ENCODE measurements at regions not wholly inside any gene's neighbourhood (a gene's known extent, or its start where the extent isn't known, plus 50 kb on each side); places are given as distances from the start of the nearest gene placed in this dataset.
"Not testable (repeated sequence)": the region's sequence is repeated elsewhere in the genome, so short reads cannot be mapped to it uniquely, and the experiment has no call there.

GRCh38 chr2:155904720-155905119 is 427.8 kb downstream of the NR4A2 start:
- no peaks in the 10 kb centered on the region for H3K27me3 Mint-ChIP-seq (ENCODE audit: unreplicated experiment)
- H3K4me1 Mint-ChIP-seq (ENCODE audit: unreplicated experiment), result no peaks in the 10 kb centered on the region
- no peak overlapping the region for H3K4me3 Mint-ChIP-seq (ENCODE audit: unreplicated experiment)
- H3K36me3 Mint-ChIP-seq (ENCODE audit: low read depth, unreplicated experiment), result no peaks in the 10 kb centered on the region
- H3K9me3 Mint-ChIP-seq (ENCODE audit: unreplicated experiment), result no peaks in the 10 kb centered on the region
- no peak for DNase-seq (ENCODE audit: low spot score)
- H3K27ac Mint-ChIP-seq (ENCODE audit: unreplicated experiment), result no peak overlapping the region
- no peak for TF ChIP-seq CTCF (IDR thresholded peaks at IDR 0.05; ENCODE audit: unreplicated experiment)

- Mint-ChIP-seq H3K4me3 (ENCODE audit: unreplicated experiment) (no peak overlapping the region), H3K27ac (ENCODE audit: unreplicated experiment) (no peak overlapping the region), H3K9me3 (ENCODE audit: unreplicated experiment) (no peaks in the 10 kb centered on the region), H3K27me3 (ENCODE audit: unreplicated experiment) (no peaks in the 10 kb centered on the region), H3K4me1 (ENCODE audit: unreplicated experiment) (no peaks in the 10 kb centered on the region), H3K36me3 (ENCODE audit: low read depth, unreplicated experiment) (no peaks in the 10 kb centered on the region)
- no peak for TF ChIP-seq CTCF (IDR thresholded peaks at IDR 0.05; ENCODE audit: unreplicated experiment)
- no peak for DNase-seq (ENCODE audit: low spot score)
These were observed 429.9 kb downstream of the NR4A2 start for GRCh38 chr2:155902635-155903034.

- H3K4me1 Mint-ChIP-seq (ENCODE audit: unreplicated experiment), result no peaks in the 10 kb centered on the region
These were observed 437.5 kb downstream of the NR4A2 start for GRCh38 chr2:155895016-155895415.

GRCh38 chr2:155880382-155880781 is 452.1 kb downstream of the NR4A2 start:
- not testable (repeated sequence) for H3K4me1 Mint-ChIP-seq (ENCODE audit: unreplicated experiment); H3K27me3 Mint-ChIP-seq (ENCODE audit: unreplicated experiment); H3K9me3 Mint-ChIP-seq (ENCODE audit: unreplicated experiment); DNase-seq (ENCODE audit: low spot score); H3K4me3 Mint-ChIP-seq (ENCODE audit: unreplicated experiment); H3K36me3 Mint-ChIP-seq (ENCODE audit: low read depth, unreplicated experiment); H3K27ac Mint-ChIP-seq (ENCODE audit: unreplicated experiment)

More at GRCh38 chr2:155895016-155895415, 437.5 kb downstream of the NR4A2 start:
- Mint-ChIP-seq H3K27me3 (ENCODE audit: unreplicated experiment) (no peaks in the 10 kb centered on the region), H3K27ac (ENCODE audit: unreplicated experiment) (no peak overlapping the region), H3K36me3 (ENCODE audit: low read depth, unreplicated experiment) (no peaks in the 10 kb centered on the region), H3K9me3 (ENCODE audit: unreplicated experiment) (no peaks in the 10 kb centered on the region), H3K4me3 (ENCODE audit: unreplicated experiment) (no peak overlapping the region)
- DNase-seq (ENCODE audit: low spot score), result no peak
- no peak for TF ChIP-seq CTCF (IDR thresholded peaks at IDR 0.05; ENCODE audit: unreplicated experiment)

- not testable (repeated sequence) for DNase-seq (ENCODE audit: low spot score); H3K27me3 Mint-ChIP-seq (ENCODE audit: unreplicated experiment); H3K27ac Mint-ChIP-seq (ENCODE audit: unreplicated experiment); H3K4me3 Mint-ChIP-seq (ENCODE audit: unreplicated experiment); H3K4me1 Mint-ChIP-seq (ENCODE audit: unreplicated experiment); H3K36me3 Mint-ChIP-seq (ENCODE audit: low read depth, unreplicated experiment); H3K9me3 Mint-ChIP-seq (ENCODE audit: unreplicated experiment)
These were observed 452.6 kb downstream of the NR4A2 start for GRCh38 chr2:155879900-155880299.

GRCh38 chr2:155872396-155872795 is 460.1 kb downstream of the NR4A2 start:
- Mint-ChIP-seq H3K36me3 (ENCODE audit: low read depth, unreplicated experiment) (no peaks in the 10 kb centered on the region), H3K4me1 (ENCODE audit: unreplicated experiment) (no peaks in the 10 kb centered on the region), H3K27ac (ENCODE audit: unreplicated experiment) (no peak overlapping the region), H3K4me3 (ENCODE audit: unreplicated experiment) (no peak overlapping the region), H3K9me3 (ENCODE audit: unreplicated experiment) (no peaks in the 10 kb centered on the region), H3K27me3 (ENCODE audit: unreplicated experiment) (peaks cover 3% of the 10 kb centered on the region)
- no peak for DNase-seq (ENCODE audit: low spot score)
- no peak for TF ChIP-seq CTCF (IDR thresholded peaks at IDR 0.05; ENCODE audit: unreplicated experiment)
